ENCODE measurements at regions not wholly inside any gene's neighbourhood (a gene's known extent, or its start where the extent isn't known, plus 50 kb on each side); places are given as distances from the start of the nearest gene placed in this dataset.

DNA sequence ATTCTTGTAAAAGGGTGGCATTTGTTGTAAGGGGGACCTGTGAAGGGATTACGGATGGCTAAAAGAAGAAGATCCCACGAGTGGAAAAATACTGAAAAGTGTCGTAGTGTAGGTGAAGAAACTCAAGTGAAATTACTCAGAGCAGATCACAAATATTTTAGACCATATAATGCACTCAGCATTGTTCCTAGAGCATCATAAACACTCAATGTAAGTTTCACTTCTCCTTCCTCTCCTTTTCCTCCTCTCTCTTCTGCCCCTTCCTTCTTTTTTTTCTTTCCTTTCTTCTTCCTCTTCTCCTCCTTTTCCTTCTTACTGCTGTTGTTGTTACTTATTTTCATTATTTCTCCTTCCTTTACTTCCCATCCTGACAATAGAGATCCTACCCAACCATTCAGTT is 445.6 kb downstream of the ADAMTS20 start:
- Histone ChIP-seq H3K27ac (ENCODE audit: low read depth in 1 of 2, low read length in 2 of 2) (no peak overlapping the region), H3K36me3 (replicated peaks in 1 of 2; ENCODE audit: control insufficient read depth in 1 of 2, insufficient read depth in 2 of 2, low read length in 2 of 2) (no peaks in the 10 kb centered on the region), H3K4me3 (replicated peaks in 1 of 3; ENCODE audit: low read depth in 2 of 3, low read length in 3 of 3) (no peak overlapping the region), H3K9ac (ENCODE audit: insufficient read depth, low read length, poor library complexity, severe bottlenecking) (no peak overlapping the region), H3K9me3 (replicated peaks in 1 of 2; ENCODE audit: control insufficient read depth in 1 of 2, insufficient read depth in 1 of 2, low read length in 2 of 2) (no peaks in the 10 kb centered on the region), H3K79me2 (ENCODE audit: insufficient read depth, low read length) (no peaks in the 10 kb centered on the region), H4K20me1 (ENCODE audit: insufficient read depth, low read length) (no peaks in the 10 kb centered on the region), H2AFZ (ENCODE audit: insufficient read depth, low read depth, low read length, poor library complexity, severe bottlenecking) (no peak overlapping the region), H3K4me2 (replicated peaks; ENCODE audit: extremely low read depth, low read length, poor library complexity, severe bottlenecking) (no peak overlapping the region), H3K27me3 (ENCODE audit: control insufficient read depth in 2 of 2, insufficient read depth in 2 of 2, low read length in 2 of 2) (no peaks in the 10 kb centered on the region), H3K4me1 (ENCODE audit: control insufficient read depth in 1 of 2, insufficient read depth in 2 of 2, low read length in 2 of 2) (peaks cover 0 to 4% of the 10 kb centered on the region in 2 donors)
- no CpG with 5 or more reads among the region's 3 CpGs for WGBS (ENCODE audit: insufficient coverage)
- H3K27ac Mint-ChIP-seq, result peak overlapping the region in 1 of 7 donors; percentile 30
- no peaks in the 10 kb centered on the region for H3K36me3 Mint-ChIP-seq
- peaks cover 7% of the 10 kb centered on the region for H3K4me1 Mint-ChIP-seq
- H3K4me3 Mint-ChIP-seq, result no peak overlapping the region
- intact Hi-C loops (cut with micrococcal nuclease), result no loop called here
- DNase-seq, result no peak
- TF ChIP-seq, protein P1, sequence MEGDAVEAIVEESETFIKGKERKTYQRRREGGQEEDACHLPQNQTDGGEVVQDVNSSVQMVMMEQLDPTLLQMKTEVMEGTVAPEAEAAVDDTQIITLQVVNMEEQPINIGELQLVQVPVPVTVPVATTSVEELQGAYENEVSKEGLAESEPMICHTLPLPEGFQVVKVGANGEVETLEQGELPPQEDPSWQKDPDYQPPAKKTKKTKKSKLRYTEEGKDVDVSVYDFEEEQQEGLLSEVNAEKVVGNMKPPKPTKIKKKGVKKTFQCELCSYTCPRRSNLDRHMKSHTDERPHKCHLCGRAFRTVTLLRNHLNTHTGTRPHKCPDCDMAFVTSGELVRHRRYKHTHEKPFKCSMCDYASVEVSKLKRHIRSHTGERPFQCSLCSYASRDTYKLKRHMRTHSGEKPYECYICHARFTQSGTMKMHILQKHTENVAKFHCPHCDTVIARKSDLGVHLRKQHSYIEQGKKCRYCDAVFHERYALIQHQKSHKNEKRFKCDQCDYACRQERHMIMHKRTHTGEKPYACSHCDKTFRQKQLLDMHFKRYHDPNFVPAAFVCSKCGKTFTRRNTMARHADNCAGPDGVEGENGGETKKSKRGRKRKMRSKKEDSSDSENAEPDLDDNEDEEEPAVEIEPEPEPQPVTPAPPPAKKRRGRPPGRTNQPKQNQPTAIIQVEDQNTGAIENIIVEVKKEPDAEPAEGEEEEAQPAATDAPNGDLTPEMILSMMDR (IDR thresholded peaks at IDR 0.05), result no peak
- H3K9me3 Mint-ChIP-seq, result peaks cover 0 to 8% (median 3%) of the 10 kb centered on the region in 7 donors
- no peaks in the 10 kb centered on the region for H3K27me3 Mint-ChIP-seq (ENCODE audit: low read depth in 3 of 3)

DNA sequence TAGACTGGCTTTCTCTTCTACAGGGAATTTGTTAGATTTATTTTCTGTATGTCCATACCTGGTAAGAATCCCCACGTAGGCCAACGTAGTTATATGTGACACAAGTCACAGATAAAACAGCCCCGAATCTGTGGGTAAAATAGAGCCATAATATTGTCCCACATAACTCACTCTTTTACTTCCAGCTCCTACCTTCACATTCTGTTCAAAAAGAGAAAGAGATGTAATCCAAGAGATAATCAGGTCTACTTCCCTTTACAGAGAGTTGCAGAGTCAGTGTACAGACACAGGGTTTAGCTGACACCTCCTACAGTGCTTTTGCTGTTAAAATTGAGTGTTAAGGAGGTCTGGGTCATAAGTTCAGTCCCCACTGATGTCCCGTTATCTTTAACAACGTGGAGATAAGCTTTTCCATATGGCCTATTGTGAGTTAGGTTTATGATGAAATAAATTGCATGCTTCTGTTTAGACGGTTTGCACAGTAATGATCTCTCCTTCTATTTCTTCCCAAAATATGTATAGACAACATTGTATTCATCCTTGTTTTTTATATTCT is 446.5 kb downstream of the ADAMTS20 start:
- H3K9ac ChIP-seq (ENCODE audit: insufficient read depth, low read length, poor library complexity, severe bottlenecking), result no peak overlapping the region
- TF ChIP-seq, protein P1 (IDR thresholded peaks at IDR 0.05), result no peak
- WGBS (ENCODE audit: insufficient coverage), result no CpG with 5 or more reads among the region's 6 CpGs
- no peak overlapping the region for H2AFZ ChIP-seq (ENCODE audit: insufficient read depth, low read depth, low read length, poor library complexity, severe bottlenecking)
- Mint-ChIP-seq H3K4me3 (no peak overlapping the region), H3K27ac (no peak overlapping the region), H3K9me3 (peaks cover 0 to 8% (median 3%) of the 10 kb centered on the region in 7 donors), H3K4me1 (peaks cover 7% of the 10 kb centered on the region), H3K27me3 (ENCODE audit: low read depth in 3 of 3) (no peaks in the 10 kb centered on the region), H3K36me3 (no peaks in the 10 kb centered on the region)
- H3K79me2 ChIP-seq (ENCODE audit: insufficient read depth, low read length), result no peaks in the 10 kb centered on the region
- DNase-seq, result no peak
- H3K4me1 ChIP-seq (ENCODE audit: control insufficient read depth in 1 of 2, insufficient read depth in 2 of 2, low read length in 2 of 2), result peaks cover 0 to 4% of the 10 kb centered on the region in 2 donors
- H3K4me3 ChIP-seq (replicated peaks in 1 of 3; ENCODE audit: low read depth in 2 of 3, low read length in 3 of 3), result no peak overlapping the region
- H3K36me3 ChIP-seq (replicated peaks in 1 of 2; ENCODE audit: control insufficient read depth in 1 of 2, insufficient read depth in 2 of 2, low read length in 2 of 2), result no peaks in the 10 kb centered on the region
- no peaks in the 10 kb centered on the region for H4K20me1 ChIP-seq (ENCODE audit: insufficient read depth, low read length)
- intact Hi-C loops (cut with micrococcal nuclease), result no loop called here
- H3K4me2 ChIP-seq (replicated peaks; ENCODE audit: extremely low read depth, low read length, poor library complexity, severe bottlenecking), result no peak overlapping the region
- H3K27ac ChIP-seq (ENCODE audit: low read depth in 1 of 2, low read length in 2 of 2), result no peak overlapping the region
- H3K9me3 ChIP-seq (replicated peaks in 1 of 2; ENCODE audit: control insufficient read depth in 1 of 2, insufficient read depth in 1 of 2, low read length in 2 of 2), result no peaks in the 10 kb centered on the region
- H3K27me3 ChIP-seq (ENCODE audit: control insufficient read depth in 2 of 2, insufficient read depth in 2 of 2, low read length in 2 of 2), result no peaks in the 10 kb centered on the region
